ENCODE measurements at regions not wholly inside any gene's neighbourhood (a gene's known extent, or its start where the extent isn't known, plus 50 kb on each side); places are given as distances from the start of the nearest gene placed in this dataset.

DNA sequence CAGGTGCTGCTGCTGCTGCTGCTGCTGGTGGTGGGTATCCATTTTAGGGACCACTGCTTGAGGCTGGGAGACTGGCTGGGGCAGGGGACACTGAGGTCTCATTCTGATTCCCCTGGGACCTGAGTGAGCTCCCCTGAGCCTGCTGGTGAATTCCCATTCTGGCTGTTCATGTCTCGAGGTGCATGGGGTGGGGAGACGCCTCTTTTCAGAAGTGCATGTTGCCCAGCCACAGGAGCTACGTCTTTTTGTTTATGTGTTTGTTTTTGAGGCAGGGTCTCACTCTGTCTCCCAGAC is 133.4 kb downstream of the RHOU start:
- H3K4me1 ChIP-seq = peaks cover 0 to 24% (median 2%) of the 10 kb centered on the region in 4 donors
- H3K4me3 ChIP-seq = no peak overlapping the region
- no peaks in the 10 kb centered on the region for H3K27me3 ChIP-seq
- WGBS, 2 donors = 88 to 93% methylated on average over 3 of the region's 3 CpGs
- TF ChIP-seq EP300 (IDR thresholded peaks at IDR 0.05) = no peak
- no peak for TF ChIP-seq POLR2AphosphoS5 (IDR thresholded peaks at IDR 0.05)
- no peak for TF ChIP-seq POLR2A (IDR thresholded peaks at IDR 0.05)
- TF ChIP-seq CTCF (IDR thresholded peaks at IDR 0.05) = no peak
- no peaks in the 10 kb centered on the region for H3K9me3 ChIP-seq
- no peaks in the 10 kb centered on the region for H3K36me3 ChIP-seq
- DNase-seq = no peak
- H3K27ac ChIP-seq = no peak overlapping the region
- intact Hi-C loops (cut with DNase I) = no loop called here

DNA sequence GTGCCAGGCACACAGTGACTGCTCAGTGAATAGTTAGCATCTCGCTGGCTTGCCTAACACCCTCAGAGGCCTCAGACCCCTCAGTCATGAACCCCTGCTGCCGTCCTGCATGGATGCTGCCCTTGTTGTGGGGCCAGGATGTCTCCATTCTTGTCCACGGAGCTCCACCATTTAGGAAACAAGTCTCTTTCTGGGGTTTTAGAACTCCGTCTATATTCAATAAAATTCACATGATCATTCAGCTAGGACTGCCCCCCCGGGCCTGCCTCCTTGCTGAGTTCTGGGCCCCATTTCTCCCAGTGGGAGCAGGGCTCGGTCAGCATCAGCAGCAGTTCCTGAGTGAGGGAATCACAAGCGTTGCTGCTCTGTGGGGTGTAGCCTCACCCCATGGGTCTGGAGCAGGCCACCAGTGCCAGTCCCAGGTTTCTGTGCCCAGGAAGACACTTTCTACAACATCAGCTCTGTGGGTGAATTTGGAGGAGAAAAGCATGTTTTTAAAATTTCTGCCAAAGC is 134.1 kb downstream of the RHOU start:
- intact Hi-C loops (cut with DNase I) = no loop called here
- 91 to 92% methylated on average over 7 of the region's 7 CpGs for WGBS, 2 donors
- no peak for DNase-seq
- Histone ChIP-seq H3K4me3 (no peak overlapping the region), H3K9me3 (no peaks in the 10 kb centered on the region), H3K4me1 (peaks cover 0 to 24% (median 2%) of the 10 kb centered on the region in 4 donors), H3K36me3 (no peaks in the 10 kb centered on the region), H3K27ac (no peak overlapping the region), H3K27me3 (no peaks in the 10 kb centered on the region)
- TF ChIP-seq POLR2AphosphoS5 (IDR thresholded peaks at IDR 0.05) (no peak), EP300 (IDR thresholded peaks at IDR 0.05) (no peak), POLR2A (IDR thresholded peaks at IDR 0.05) (no peak), CTCF (IDR thresholded peaks at IDR 0.05) (no peak)

DNA sequence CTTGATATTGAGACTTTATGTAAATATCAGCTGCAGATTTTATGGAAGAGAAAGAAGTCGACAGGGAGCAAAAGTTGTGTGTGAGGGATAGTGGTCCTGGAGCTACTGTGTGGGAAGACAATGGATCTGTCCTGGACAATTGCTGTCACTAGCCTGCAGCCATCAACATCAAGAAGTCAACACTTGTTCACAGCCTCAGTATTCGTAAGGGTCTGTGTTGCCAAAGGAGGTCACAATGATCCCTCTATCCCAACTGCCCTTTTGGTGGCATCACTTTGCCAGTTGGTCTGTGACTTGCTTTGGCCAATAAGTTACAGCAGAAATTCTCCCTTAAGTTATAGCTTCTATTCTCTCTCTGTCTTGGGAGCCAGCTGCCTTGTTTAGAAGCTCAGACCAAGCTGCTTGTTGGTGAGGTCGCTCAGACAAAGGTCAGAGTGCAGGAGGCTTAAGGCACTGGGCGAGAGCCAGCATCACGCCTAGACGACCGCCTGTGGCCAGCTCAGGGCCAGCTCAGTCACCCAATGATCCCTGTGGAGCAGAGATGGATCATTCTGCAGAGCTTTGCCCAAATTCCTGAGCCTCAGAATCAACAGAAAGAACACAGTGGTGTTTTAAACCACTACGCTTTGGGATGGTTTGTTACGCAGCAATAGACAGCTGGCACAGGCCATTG is 134.9 kb downstream of the RHOU start:
- DNase-seq = no peak
- Histone ChIP-seq H3K4me1 (peaks cover 0 to 24% (median 0%) of the 10 kb centered on the region in 4 donors), H3K36me3 (no peaks in the 10 kb centered on the region), H3K9me3 (no peaks in the 10 kb centered on the region), H3K4me3 (no peak overlapping the region), H3K27ac (no peak overlapping the region), H3K27me3 (no peaks in the 10 kb centered on the region)
- whole genome bisulfite sequencing, 2 donors = 83 to 92% methylated on average over 9 of the region's 9 CpGs
- no peak for TF ChIP-seq POLR2A (IDR thresholded peaks at IDR 0.05)
- TF ChIP-seq CTCF (IDR thresholded peaks at IDR 0.05) = no peak
- no peak for TF ChIP-seq POLR2AphosphoS5 (IDR thresholded peaks at IDR 0.05)
- TF ChIP-seq EP300 (IDR thresholded peaks at IDR 0.05) = no peak
- intact Hi-C loops (cut with DNase I) = no loop called here

DNA sequence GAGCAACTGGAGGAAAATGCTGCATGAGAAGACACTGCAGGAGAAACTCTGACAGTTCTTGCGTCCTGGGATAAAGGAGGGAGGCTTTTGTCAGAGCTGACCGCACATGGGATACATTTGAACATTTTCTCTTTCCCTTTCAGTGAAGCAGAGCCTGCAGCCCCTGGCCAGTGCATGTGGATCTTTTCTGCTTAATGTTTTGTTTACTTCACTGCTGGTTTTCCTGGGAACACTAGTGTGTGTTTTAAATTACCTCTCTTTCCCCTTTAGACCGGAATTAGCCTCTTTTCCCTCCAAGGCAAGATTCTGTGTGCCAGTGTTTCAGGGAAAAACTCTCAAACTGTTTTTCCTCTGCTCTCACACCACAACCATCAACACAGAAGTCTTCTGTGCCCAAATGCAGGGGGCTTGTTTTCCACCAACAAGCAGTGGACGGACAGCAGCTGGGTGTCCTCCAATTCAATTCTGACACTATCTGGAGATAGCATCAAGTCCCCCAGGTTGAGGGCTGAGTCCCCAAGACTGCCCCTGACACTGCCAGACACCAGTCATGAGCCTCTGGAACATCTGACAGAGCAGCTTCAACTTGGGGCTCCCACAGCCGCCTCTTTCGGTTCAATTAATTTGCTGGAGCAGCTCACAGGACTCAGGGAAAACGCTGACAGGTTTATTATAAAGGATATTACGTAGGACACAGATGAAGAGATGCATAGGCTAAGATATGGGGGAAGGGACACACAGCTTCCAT is 136.2 kb downstream of the RHOU start:
- peak overlapping the region in 3 of 4 donors; percentile 27 to 44 (median 29) for H3K27ac ChIP-seq
- H3K4me3 ChIP-seq = no peak overlapping the region
- WGBS, 2 donors = 79 to 81% methylated on average over 8 of the region's 8 CpGs
- TF ChIP-seq CTCF (IDR thresholded peaks at IDR 0.05) (no peak), EP300 (IDR thresholded peaks at IDR 0.05) (no peak), POLR2A (IDR thresholded peaks at IDR 0.05) (no peak), POLR2AphosphoS5 (IDR thresholded peaks at IDR 0.05) (peak in 2 of 4 donors; percentile 12 to 28)
- intact Hi-C loops (cut with DNase I) = no loop called here
- H3K27me3 ChIP-seq = no peaks in the 10 kb centered on the region
- H3K36me3 ChIP-seq = no peaks in the 10 kb centered on the region
- H3K4me1 ChIP-seq = peaks cover 0 to 18% (median 0%) of the 10 kb centered on the region in 4 donors
- H3K9me3 ChIP-seq = no peaks in the 10 kb centered on the region
- DNase-seq = no peak

Data from sigmoid colon (tissue), 6 donors.